H9 (cell line): ENCODE measurements at regions not wholly inside any gene's neighbourhood (a gene's known extent, or its start where the extent isn't known, plus 50 kb on each side); places are given as distances from the start of the nearest gene placed in this dataset.
A peak's percentile ranks its signal among the peaks of the same experiment; 100 is the strongest.
"Not testable (repeated sequence)": the region's sequence is repeated elsewhere in the genome, so short reads cannot be mapped to it uniquely, and the experiment has no call there.

Source experiments
- DNase-seq: peaks from one replicate; pipeline ENCODE4 v3.0.0-alpha.2; 2017
- H2AFZ ChIP-seq: one replicate; pipeline ENCODE4 v1.6.1; 2013; ENCODE audit warnings: mild to moderate bottlenecking, low read length, control low read depth, moderate library complexity
- H2AK5ac ChIP-seq: 2 replicates; pipeline ENCODE4 v1.6.1; 2013; ENCODE audit warnings: low read length, control low read depth, mixed read lengths; ENCODE audit not compliant: insufficient read length
- H2BK120ac ChIP-seq: one replicate; pipeline ENCODE4 v1.6.1; 2013; ENCODE audit warnings: low read depth, mild to moderate bottlenecking, low read length, control low read depth, inconsistent platforms; ENCODE audit not compliant: poor library complexity, severe bottlenecking
- H2BK12ac ChIP-seq: 2 replicates; pipeline ENCODE4 v1.6.1; 2013; ENCODE audit warnings: low read length, control low read depth, mixed read lengths, low read depth; ENCODE audit not compliant: insufficient read length
- H2BK15ac ChIP-seq: 2 replicates; pipeline ENCODE4 v1.6.1; 2013; ENCODE audit warnings: low read depth, low read length, control low read depth
- H2BK20ac ChIP-seq: one replicate; pipeline ENCODE4 v1.6.1; 2013; ENCODE audit warnings: low read depth, mild to moderate bottlenecking, low read length, control low read depth, inconsistent platforms; ENCODE audit not compliant: poor library complexity, severe bottlenecking
- H2BK5ac ChIP-seq: 2 replicates; pipeline ENCODE4 v1.6.1; 2013; ENCODE audit warnings: low read length, control low read depth, mixed read lengths; ENCODE audit not compliant: insufficient read length
- H3K14ac ChIP-seq: 2 replicates; pipeline ENCODE4 v1.6.1; 2013; ENCODE audit warnings: low read length, control low read depth; ENCODE audit not compliant: insufficient read depth
- H3K18ac ChIP-seq: 2 replicates; pipeline ENCODE4 v1.6.1; 2013; ENCODE audit warnings: low read depth, mild to moderate bottlenecking, mixed read lengths, low read length, control low read depth; ENCODE audit not compliant: insufficient read length
- H3K23ac ChIP-seq: 2 replicates; pipeline ENCODE4 v1.6.1; 2013; ENCODE audit warnings: low read length, control low read depth, mixed read lengths, low read depth; ENCODE audit not compliant: insufficient read length
- H3K23me2 ChIP-seq: 2 replicates; pipeline ENCODE4 v1.6.1; 2013; ENCODE audit warnings: low read depth, mild to moderate bottlenecking, mixed read lengths, low read length, control low read depth; ENCODE audit not compliant: insufficient read length, poor library complexity, severe bottlenecking
- H3K27ac ChIP-seq: 2 replicates; pipeline ENCODE4 v1.5.1; 2013; ENCODE audit warnings: low read length, control low read depth, mixed read lengths, low read depth; ENCODE audit not compliant: insufficient read length
- H3K27me3 ChIP-seq: 2 replicates; pipeline ENCODE4 v1.6.1; 2013; ENCODE audit warnings: low read length, control low read depth, inconsistent platforms; ENCODE audit not compliant: insufficient read depth
- H3K4ac ChIP-seq: 2 replicates; pipeline ENCODE4 v1.6.1; 2013; ENCODE audit warnings: low read depth, mild to moderate bottlenecking, control low read depth, inconsistent platforms, low read length, moderate library complexity
- H3K4me1 ChIP-seq: 2 replicates; pipeline ENCODE4 v1.6.1; 2013; ENCODE audit warnings: low read length, control low read depth, inconsistent platforms; ENCODE audit not compliant: insufficient read depth
- H3K4me2 ChIP-seq: 2 replicates; pipeline ENCODE4 v1.6.1; 2013; ENCODE audit warnings: low read length, control low read depth, mixed read lengths; ENCODE audit not compliant: insufficient read length, insufficient read depth
- H3K56ac ChIP-seq: 2 replicates; pipeline ENCODE4 v1.6.1; 2013; ENCODE audit warnings: low read depth, mild to moderate bottlenecking, mixed read lengths, low read length, control low read depth; ENCODE audit not compliant: insufficient read length
- H3K79me1 ChIP-seq: 2 replicates; pipeline ENCODE4 v1.6.1; 2013; ENCODE audit warnings: low read depth, mild to moderate bottlenecking, moderate library complexity, low read length, control low read depth, inconsistent platforms; ENCODE audit not compliant: insufficient read depth, poor library complexity, severe bottlenecking
- H3K79me2 ChIP-seq: 2 replicates; pipeline ENCODE4 v1.6.1; 2013; ENCODE audit warnings: low read length, control low read depth, inconsistent platforms; ENCODE audit not compliant: insufficient read depth
- H3K9ac ChIP-seq: 2 replicates; pipeline ENCODE4 v1.6.1; 2013; ENCODE audit warnings: low read length, control low read depth, mixed read lengths; ENCODE audit not compliant: insufficient read length; ENCODE audit errors: extremely low read depth
- H3K9me3 ChIP-seq: one replicate; pipeline ENCODE4 v1.6.1; 2013; ENCODE audit warnings: low read depth, low read length, inconsistent platforms; ENCODE audit not compliant: control insufficient read depth
- H3T11ph ChIP-seq: one replicate; pipeline ENCODE4 v1.6.1; 2013; ENCODE audit warnings: mild to moderate bottlenecking, low read length, control low read depth, inconsistent platforms
- H4K20me1 ChIP-seq: one replicate; pipeline ENCODE4 v1.6.1; 2013; ENCODE audit not compliant: control insufficient read depth, insufficient read length, insufficient read depth
- H4K5ac ChIP-seq: 2 replicates; pipeline ENCODE4 v1.6.1; 2013; ENCODE audit warnings: low read depth, mild to moderate bottlenecking, mixed read lengths, low read length, control low read depth; ENCODE audit not compliant: insufficient read length
- H4K8ac ChIP-seq: replicated peaks from 2 replicates; pipeline ENCODE4 v1.6.1; 2013; ENCODE audit warnings: low read length, control low read depth, mixed read lengths, low read depth; ENCODE audit not compliant: insufficient read length
- H4K91ac ChIP-seq: 2 replicates; pipeline ENCODE4 v1.6.1; 2013; ENCODE audit warnings: low read depth, mild to moderate bottlenecking, moderate library complexity, mixed read lengths, low read length, control low read depth; ENCODE audit not compliant: insufficient read length
- H3K27ac Mint-ChIP-seq, 3 experiments: 2 replicates in 2 of 3; 3 replicates in 1 of 3; pipeline ENCODE4 v1.8.0; 2020 to 2021; ENCODE audit warnings: mixed read lengths in 3 of 3, mild to moderate bottlenecking in 1 of 3, moderate library complexity in 1 of 3
- H3K27me3 Mint-ChIP-seq: 2 replicates; pipeline ENCODE4 v1.8.0; 2021; ENCODE audit warnings: low read depth, mild to moderate bottlenecking, moderate library complexity, mixed read lengths
- H3K36me3 Mint-ChIP-seq, 3 experiments: 2 replicates in 2 of 3; 3 replicates in 1 of 3; pipeline ENCODE4 v1.8.0; 2020 to 2021; ENCODE audit warnings: low read depth in 3 of 3, mixed read lengths in 3 of 3; ENCODE audit not compliant: insufficient read depth in 1 of 3
- H3K4me1 Mint-ChIP-seq, 2 experiments: 2 replicates each; pipeline ENCODE4 v1.8.0; 2020; ENCODE audit warnings: mixed read lengths in 2 of 2
- H3K4me3 Mint-ChIP-seq, 2 experiments: 2 replicates in 1 of 2; 3 replicates in 1 of 2; pipeline ENCODE4 v1.8.0; 2020 to 2021; ENCODE audit warnings: mild to moderate bottlenecking in 2 of 2, mixed read lengths in 2 of 2, moderate library complexity in 1 of 2
- H3K9me3 Mint-ChIP-seq, 2 experiments: 2 replicates in 1 of 2; 3 replicates in 1 of 2; pipeline ENCODE4 v1.8.0; 2020; ENCODE audit warnings: mild to moderate bottlenecking in 2 of 2, mixed read lengths in 2 of 2, moderate library complexity in 1 of 2
- WGBS: extraction: QIAGEN DNeasy Blood & Tissue Kit; methylation state at CpG from one replicate; pipeline ENCODE4 v1.1.7; 2013; ENCODE audit warnings: missing lambda C conversion rate, low lambda C conversion rate, mixed read lengths; ENCODE audit not compliant: insufficient read length; ENCODE audit errors: extremely low coverage; 5-methylcytosine and 5-hydroxymethylcytosine counted together
- TF ChIP-seq, protein P1 (sequence below): fragments of 200-600 bp; sonication (generic); conservative IDR thresholded peaks from 3 replicates; pipeline ENCODE4 v1.8.0; 2021; ENCODE audit warnings: antibody characterized with exemption, mild to moderate bottlenecking

GRCh38 chr5:51632793-51633192 lies 249.5 kb downstream of the ISL1 start:
- Histone ChIP-seq H2BK5ac (no peak overlapping the region), H4K8ac (no peak overlapping the region), H3K79me2 (no peaks in the 10 kb centered on the region), H2BK15ac (no peak overlapping the region), H3K4me1 (no peaks in the 10 kb centered on the region), H3K23ac (no peak overlapping the region), H3K23me2 (no peaks in the 10 kb centered on the region), H3K14ac (no peak overlapping the region), H3K9ac (no peak overlapping the region), H3T11ph (no peak overlapping the region), H3K9me3 (no peaks in the 10 kb centered on the region), H3K27ac (no peak overlapping the region), H2AFZ (no peak overlapping the region), H3K27me3 (no peaks in the 10 kb centered on the region; the same call in 1 of the 2 replicates), H2BK120ac (no peak overlapping the region), H3K56ac (no peak overlapping the region), H3K4me2 (no peak overlapping the region), H2BK12ac (no peak overlapping the region), H3K4ac (no peak overlapping the region), H3K79me1 (no peaks in the 10 kb centered on the region), H3K18ac (no peak overlapping the region), H4K5ac (no peak overlapping the region), H2BK20ac (no peak overlapping the region), H2AK5ac (no peak overlapping the region), H4K20me1 (no peaks in the 10 kb centered on the region), H4K91ac (no peak overlapping the region)
- Mint-ChIP-seq H3K27me3 (no peaks in the 10 kb centered on the region; the same call in 1 of the 2 replicates), H3K4me1 (peaks cover 8 to 11% of the 10 kb centered on the region in 2 experiments; a peak in 2 of 4 replicates), H3K4me3 (no peak overlapping the region), H3K9me3 (peaks cover 20 to 25% of the 10 kb centered on the region in 2 experiments), H3K27ac (no peak overlapping the region), H3K36me3 (peaks cover 7 to 28% (median 13%) of the 10 kb centered on the region in 3 experiments)
- no CpG with 5 or more reads among the region's 2 CpGs for WGBS
- no peak for DNase-seq
- TF ChIP-seq, protein P1, sequence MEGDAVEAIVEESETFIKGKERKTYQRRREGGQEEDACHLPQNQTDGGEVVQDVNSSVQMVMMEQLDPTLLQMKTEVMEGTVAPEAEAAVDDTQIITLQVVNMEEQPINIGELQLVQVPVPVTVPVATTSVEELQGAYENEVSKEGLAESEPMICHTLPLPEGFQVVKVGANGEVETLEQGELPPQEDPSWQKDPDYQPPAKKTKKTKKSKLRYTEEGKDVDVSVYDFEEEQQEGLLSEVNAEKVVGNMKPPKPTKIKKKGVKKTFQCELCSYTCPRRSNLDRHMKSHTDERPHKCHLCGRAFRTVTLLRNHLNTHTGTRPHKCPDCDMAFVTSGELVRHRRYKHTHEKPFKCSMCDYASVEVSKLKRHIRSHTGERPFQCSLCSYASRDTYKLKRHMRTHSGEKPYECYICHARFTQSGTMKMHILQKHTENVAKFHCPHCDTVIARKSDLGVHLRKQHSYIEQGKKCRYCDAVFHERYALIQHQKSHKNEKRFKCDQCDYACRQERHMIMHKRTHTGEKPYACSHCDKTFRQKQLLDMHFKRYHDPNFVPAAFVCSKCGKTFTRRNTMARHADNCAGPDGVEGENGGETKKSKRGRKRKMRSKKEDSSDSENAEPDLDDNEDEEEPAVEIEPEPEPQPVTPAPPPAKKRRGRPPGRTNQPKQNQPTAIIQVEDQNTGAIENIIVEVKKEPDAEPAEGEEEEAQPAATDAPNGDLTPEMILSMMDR = no peak

GRCh38 chr5:51636973-51637372 lies 253.7 kb downstream of the ISL1 start:
- H3K23me2 ChIP-seq, H2AK5ac ChIP-seq, H3K27ac ChIP-seq, H4K91ac ChIP-seq, H3T11ph ChIP-seq, H3K4me2 ChIP-seq, H3K14ac ChIP-seq, H2BK15ac ChIP-seq, H3K56ac ChIP-seq, H3K9me3 ChIP-seq, H3K79me1 ChIP-seq, H4K20me1 ChIP-seq, H2BK20ac ChIP-seq, H3K4me1 ChIP-seq, H3K27ac Mint-ChIP-seq, H2BK5ac ChIP-seq, H3K23ac ChIP-seq, H4K8ac ChIP-seq, H2BK12ac ChIP-seq, H3K9ac ChIP-seq, H4K5ac ChIP-seq, H3K18ac ChIP-seq, H2AFZ ChIP-seq, H2BK120ac ChIP-seq, H3K4me3 Mint-ChIP-seq, H3K27me3 Mint-ChIP-seq, H3K79me2 ChIP-seq, H3K4ac ChIP-seq, H3K27me3 ChIP-seq: not testable (repeated sequence)
- no CpG with 5 or more reads among the region's 6 CpGs for WGBS
- Mint-ChIP-seq H3K36me3 (peaks cover 13 to 45% (median 19%) of the 10 kb centered on the region in 3 experiments), H3K4me1 (peaks cover 8 to 11% of the 10 kb centered on the region in 2 experiments; a peak in 2 of 4 replicates), H3K9me3 (peaks cover 39 to 42% of the 10 kb centered on the region in 2 experiments)
- DNase-seq = peak; percentile 61
